HepG2 (cell line): ENCODE measurements at regions not wholly inside any gene's neighbourhood (a gene's known extent, or its start where the extent isn't known, plus 50 kb on each side); places are given as distances from the start of the nearest gene placed in this dataset.

Experiments
- ARNT2 ChIP-seq: sonication (generic); formaldehyde crosslinking; IDR thresholded peaks from 2 replicates; pipeline ENCODE4 v1.8.0; 2022; ENCODE audit warnings: mild to moderate bottlenecking, low read depth, missing genetic modification reagents, moderate library complexity
- CTCF ChIP-seq: sonication (generic); formaldehyde crosslinking; IDR thresholded peaks from 2 replicates; pipeline ENCODE4 v1.5.0; 2020; ENCODE audit warnings: mild to moderate bottlenecking, missing genetic modification reagents, moderate library complexity
- POLR2AphosphoS2 ChIP-seq: IDR thresholded peaks from 2 replicates; pipeline ENCODE4 v1.6.1; 2011; ENCODE audit warnings: low read depth, low read length, improper control_type of control experiment
- ZNF24 ChIP-seq: fragments of 450-650 bp; IDR thresholded peaks from 2 replicates; pipeline ENCODE4 v1.6.1; 2017; ENCODE audit warnings: antibody characterized with exemption, mild to moderate bottlenecking
- ZNF574 ChIP-seq: sonication (generic); formaldehyde crosslinking; IDR thresholded peaks from 2 replicates; pipeline ENCODE4 v1.4.0; 2020; ENCODE audit warnings: missing genetic modification reagents

DNA sequence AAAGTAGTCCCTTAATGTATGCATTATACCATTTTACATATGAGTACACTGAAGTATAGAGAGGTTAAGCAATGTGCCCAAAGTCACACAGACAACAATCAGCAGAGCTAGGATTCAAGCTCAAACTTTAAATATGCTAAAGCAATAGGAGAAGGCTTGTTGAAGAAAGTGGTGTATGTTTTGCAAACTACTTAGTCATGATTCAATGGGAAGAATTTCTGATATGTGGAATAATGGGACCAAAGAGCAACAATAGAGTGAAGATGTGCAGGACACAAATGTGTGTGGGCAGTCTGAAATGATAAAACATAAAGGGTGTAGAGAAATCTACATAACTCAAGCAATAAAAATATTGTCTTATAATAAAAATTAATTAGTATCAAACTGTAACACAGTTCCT, 109.0 kb upstream of the ARSJ start:
- TF ChIP-seq CTCF (no peak), ZNF24 (no peak), ARNT2 (CRISPR knock-in tag) (no peak), ZNF574 (CRISPR knock-in tag) (no peak), POLR2AphosphoS2 (no peak)
